ENCODE measurements at regions not wholly inside any gene's neighbourhood (a gene's known extent, or its start where the extent isn't known, plus 50 kb on each side); places are given as distances from the start of the nearest gene placed in this dataset.

- TF ChIP-seq REST (IDR thresholded peaks at IDR 0.05): no peak
- no peak for TF ChIP-seq CTCF (IDR thresholded peaks at IDR 0.05; ENCODE audit: low read depth, low read length, missing input control)
Measured at GRCh38 chr1:104795931-104796330, 1046.2 kb downstream of the AMY1C start.

All from liver (tissue), 2 donors.